Activated T-cell treated with anti-CD3 and anti-CD28 coated beads, Interleukin-2, amount 50 U/mL, for 72 hours (primary cell): ENCODE measurements at regions not wholly inside any gene's neighbourhood (a gene's known extent, or its start where the extent isn't known, plus 50 kb on each side); places are given as distances from the start of the nearest gene placed in this dataset.

Source experiments
- ATAC-seq, 2 donors: fragments of 150-1000 bp; cut with Tn5 transposase; replicated peaks in 1 of 2; 2 replicates each; pipeline ENCODE4 v1.10.0; 2021; ENCODE audit warnings: moderate library complexity in 2 of 2, mild to moderate bottlenecking in 1 of 2
- DNase-seq, 2 donors: peaks; one replicate each; pipeline ENCODE4 v3.0.0; 2021 to 2022; ENCODE audit warnings: mixed read lengths in 1 of 2
- H3K27ac Mint-ChIP-seq: one replicate; pipeline ENCODE4 v1.8.0; 2022; ENCODE audit warnings: mild to moderate bottlenecking, moderate library complexity, mixed read lengths
- H3K27me3 Mint-ChIP-seq: one replicate; pipeline ENCODE4 v1.8.0; 2022; ENCODE audit warnings: low read depth, mixed read lengths
- H3K36me3 Mint-ChIP-seq, 2 donors: one replicate each; pipeline ENCODE4 v1.8.0; 2022; ENCODE audit warnings: mixed read lengths in 2 of 2, mild to moderate bottlenecking in 1 of 2; ENCODE audit not compliant: insufficient read depth in 2 of 2
- H3K4me1 Mint-ChIP-seq: one replicate; pipeline ENCODE4 v1.8.0; 2022; ENCODE audit warnings: low read depth, mixed read lengths
- H3K4me3 Mint-ChIP-seq, 2 donors: one replicate each; pipeline ENCODE4 v1.8.0; 2022; ENCODE audit warnings: mild to moderate bottlenecking in 2 of 2, mixed read lengths in 2 of 2, moderate library complexity in 2 of 2
- H3K9me3 Mint-ChIP-seq, 2 donors: one replicate each; pipeline ENCODE4 v1.8.0; 2022; ENCODE audit warnings: mixed read lengths in 2 of 2

DNA sequence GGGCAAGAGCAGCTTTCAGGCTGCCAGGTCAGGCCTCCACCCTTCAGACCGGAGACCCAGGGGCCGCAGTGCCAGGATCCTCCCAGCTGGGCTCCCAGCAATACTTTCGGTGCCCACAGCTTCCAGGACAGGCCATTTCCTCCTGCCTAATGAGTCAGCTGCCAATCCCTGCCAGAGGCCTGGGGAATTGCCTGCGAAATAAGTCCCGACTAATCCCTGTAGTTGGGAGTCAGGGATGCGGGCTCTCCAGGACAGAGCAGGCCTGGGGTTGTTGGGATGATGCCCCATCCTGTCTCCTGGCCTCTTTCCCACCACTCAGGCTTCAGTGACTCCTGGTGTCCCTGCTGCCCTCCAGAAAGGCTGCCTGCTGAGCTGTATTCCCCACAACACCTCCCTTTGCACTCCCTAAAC lies 143.5 kb upstream of the UNC5B start:
- Mint-ChIP-seq H3K4me1 (no peaks in the 10 kb centered on the region), H3K27me3 (peaks cover 10% of the 10 kb centered on the region), H3K4me3 (no peak overlapping the region), H3K27ac (no peak overlapping the region), H3K36me3 (no peaks in the 10 kb centered on the region), H3K9me3 (no peaks in the 10 kb centered on the region)
- ATAC-seq (no peak), DNase-seq (no peak)

DNA sequence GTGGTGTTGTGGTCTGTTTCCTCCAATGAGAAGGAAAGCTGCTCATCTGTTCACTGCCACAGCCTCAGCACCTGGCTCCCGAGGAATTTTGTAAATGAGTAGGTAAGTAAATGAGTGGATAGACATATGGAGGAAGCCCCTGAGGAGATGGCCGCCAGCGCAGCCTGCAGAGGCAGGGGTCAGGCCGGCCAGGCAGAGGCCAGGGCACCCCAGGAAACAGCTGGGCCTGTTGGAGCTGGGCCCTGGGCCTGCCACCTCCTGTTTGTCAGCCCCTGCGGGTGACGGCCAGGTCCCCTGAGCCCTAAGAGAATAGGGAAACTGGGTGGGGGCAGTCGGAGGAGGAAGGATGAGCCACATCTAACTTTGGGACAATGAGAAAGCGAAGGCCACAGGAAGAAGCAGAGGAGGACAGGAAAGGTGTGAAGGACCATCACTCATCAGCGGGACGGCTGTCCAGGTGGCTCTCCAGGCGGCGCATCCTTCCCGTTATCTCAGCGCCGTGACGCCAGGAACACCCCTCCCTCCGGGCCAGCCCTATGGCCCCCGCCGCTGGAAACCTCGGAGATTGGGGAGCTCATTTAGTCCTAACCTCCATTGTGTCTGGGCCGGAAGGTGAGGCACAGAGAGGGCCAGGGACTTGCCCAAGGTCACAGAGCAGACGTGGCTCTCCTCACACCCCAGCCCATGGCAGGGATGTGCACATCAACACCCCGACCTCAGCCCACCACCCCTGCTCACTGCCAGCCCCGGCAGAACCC lies 142.3 kb upstream of the UNC5B start:
- Mint-ChIP-seq H3K4me3 (no peak overlapping the region), H3K36me3 (no peaks in the 10 kb centered on the region), H3K9me3 (no peaks in the 10 kb centered on the region), H3K4me1 (no peaks in the 10 kb centered on the region), H3K27ac (no peak overlapping the region), H3K27me3 (peaks cover 10% of the 10 kb centered on the region)
- DNase-seq (no peak), ATAC-seq (no peak)

GRCh38 chr10:71070741-71071140 lies 141.6 kb upstream of the UNC5B start:
- DNase-seq: no peak
- no peaks in the 10 kb centered on the region for H3K36me3 Mint-ChIP-seq
- H3K4me3 Mint-ChIP-seq: no peak overlapping the region
- H3K27me3 Mint-ChIP-seq: peaks cover 10% of the 10 kb centered on the region
- no peak for ATAC-seq
- no peaks in the 10 kb centered on the region for H3K4me1 Mint-ChIP-seq
- H3K27ac Mint-ChIP-seq: no peak overlapping the region
- H3K9me3 Mint-ChIP-seq: no peaks in the 10 kb centered on the region

DNA sequence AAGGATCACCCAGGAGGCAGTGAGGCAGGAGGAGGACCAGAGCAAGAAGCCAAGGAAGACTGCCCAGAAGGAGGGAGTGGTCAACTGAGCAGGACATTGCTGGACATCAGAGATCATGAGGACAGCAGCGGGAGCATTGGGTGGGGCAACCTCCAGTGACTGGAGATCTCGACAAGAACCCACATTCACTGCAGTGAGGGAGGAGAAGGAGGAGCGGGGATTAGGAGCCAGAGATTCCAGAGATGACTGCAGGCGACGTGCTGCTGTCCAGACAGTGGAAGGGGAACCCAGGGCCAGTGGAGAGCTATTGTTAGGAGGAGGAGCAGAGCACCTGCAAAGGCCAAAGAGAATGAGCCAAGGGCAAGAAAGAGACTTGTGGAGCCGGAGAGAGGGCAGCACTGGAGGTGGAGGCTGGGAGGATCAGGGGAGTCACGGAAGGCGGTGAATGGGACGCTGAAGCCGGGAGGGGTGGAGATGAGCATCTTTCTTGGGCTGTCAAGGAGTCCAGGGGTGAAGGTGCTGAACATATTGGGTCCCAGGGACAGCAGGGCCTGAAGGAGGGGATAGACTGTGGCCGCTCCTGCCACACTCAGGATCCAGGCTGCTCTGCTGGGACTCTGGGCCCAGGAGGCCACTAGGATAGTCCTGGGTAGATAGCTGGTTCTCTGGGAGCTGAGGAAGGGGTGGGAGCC lies 140.1 kb upstream of the UNC5B start:
- Mint-ChIP-seq H3K4me1 (no peaks in the 10 kb centered on the region), H3K27ac (no peak overlapping the region), H3K4me3 (no peak overlapping the region), H3K36me3 (no peaks in the 10 kb centered on the region), H3K27me3 (peaks cover 10% of the 10 kb centered on the region), H3K9me3 (no peaks in the 10 kb centered on the region)
- no peak for ATAC-seq
- DNase-seq: no peak

DNA sequence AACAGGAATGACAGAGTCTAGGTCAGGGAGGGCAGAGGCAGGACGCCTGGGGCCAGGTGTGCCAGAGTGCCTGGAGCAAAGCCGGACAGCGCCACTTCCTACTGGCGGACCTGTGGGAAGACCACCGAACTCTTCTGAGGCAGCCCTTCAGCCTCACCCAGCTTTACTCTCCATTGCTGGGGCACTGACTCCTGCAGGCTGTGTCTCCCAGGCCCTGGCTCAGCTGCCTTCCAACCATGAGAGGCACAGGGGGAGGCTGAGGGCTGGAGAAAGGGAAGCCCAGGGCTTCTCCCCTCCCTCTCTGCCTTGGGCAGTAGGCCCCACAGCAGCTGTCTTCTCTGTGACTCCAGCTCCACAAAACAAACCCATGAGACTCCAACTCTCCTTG lies 139.6 kb upstream of the UNC5B start:
- Mint-ChIP-seq H3K4me1 (no peaks in the 10 kb centered on the region), H3K27me3 (peaks cover 10% of the 10 kb centered on the region), H3K27ac (no peak overlapping the region), H3K9me3 (no peaks in the 10 kb centered on the region), H3K4me3 (no peak overlapping the region), H3K36me3 (no peaks in the 10 kb centered on the region)
- ATAC-seq (no peak), DNase-seq (no peak)

- DNase-seq: no peak
- Mint-ChIP-seq H3K9me3 (no peaks in the 10 kb centered on the region), H3K27me3 (peaks cover 10% of the 10 kb centered on the region), H3K27ac (no peak overlapping the region), H3K36me3 (no peaks in the 10 kb centered on the region), H3K4me1 (no peaks in the 10 kb centered on the region), H3K4me3 (no peak overlapping the region)
- ATAC-seq: no peak
These were observed 138.8 kb upstream of the UNC5B start for GRCh38 chr10:71073451-71074175.

- Mint-ChIP-seq H3K27ac (no peak overlapping the region), H3K9me3 (no peaks in the 10 kb centered on the region)
These were observed 138.1 kb upstream of the UNC5B start for GRCh38 chr10:71074176-71074755.

GRCh38 chr10:71075086-71075758 lies 137.1 kb upstream of the UNC5B start:
- H3K4me1 Mint-ChIP-seq: no peaks in the 10 kb centered on the region
- no peak for ATAC-seq
- H3K9me3 Mint-ChIP-seq: no peaks in the 10 kb centered on the region
- no peak overlapping the region for H3K27ac Mint-ChIP-seq
- H3K27me3 Mint-ChIP-seq: peaks cover 10% of the 10 kb centered on the region
- H3K36me3 Mint-ChIP-seq: no peaks in the 10 kb centered on the region
- H3K4me3 Mint-ChIP-seq: no peak overlapping the region
- DNase-seq: no peak

More at GRCh38 chr10:71074176-71074755, 138.1 kb upstream of the UNC5B start:
- peaks cover 10% of the 10 kb centered on the region for H3K27me3 Mint-ChIP-seq
- H3K4me1 Mint-ChIP-seq: no peaks in the 10 kb centered on the region
- DNase-seq (no peak), ATAC-seq (no peak)
- no peak overlapping the region for H3K4me3 Mint-ChIP-seq
- H3K36me3 Mint-ChIP-seq: no peaks in the 10 kb centered on the region

DNA sequence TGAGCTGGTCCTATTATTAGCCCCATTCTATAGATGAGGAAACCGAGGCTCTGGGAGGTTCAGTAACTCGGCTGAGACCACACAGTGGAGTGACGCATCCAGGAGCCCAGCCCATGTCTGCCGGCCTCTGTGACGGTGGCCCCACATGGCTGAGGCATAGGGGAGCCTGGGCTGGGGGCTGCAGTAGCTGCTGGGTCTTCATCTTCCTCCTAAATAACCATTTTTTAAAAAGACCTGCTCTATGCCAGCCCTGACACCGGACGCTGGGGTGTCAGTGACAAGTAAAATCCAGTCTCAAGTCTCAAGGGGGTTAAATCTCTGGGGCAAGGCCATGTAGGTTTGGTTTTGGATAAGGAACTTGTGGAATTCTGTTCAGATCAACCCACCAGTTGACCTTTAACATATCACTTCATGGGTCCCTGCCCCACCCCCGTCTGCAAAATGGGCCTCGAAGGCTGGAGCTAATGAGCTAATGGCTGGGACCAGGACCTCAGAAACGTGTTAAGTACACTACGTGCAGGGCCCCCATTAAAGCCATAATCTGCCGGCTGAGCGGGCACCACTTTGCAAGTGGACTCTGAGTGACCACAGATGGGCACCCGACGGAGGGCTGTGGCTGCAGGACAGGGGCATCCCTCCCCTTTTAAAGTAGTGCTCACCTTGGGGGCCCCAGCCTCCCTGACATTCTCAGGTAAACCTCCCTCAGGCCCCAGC lies 136.5 kb upstream of the UNC5B start:
- peaks cover 10% of the 10 kb centered on the region for H3K27me3 Mint-ChIP-seq
- H3K4me3 Mint-ChIP-seq: no peak overlapping the region
- ATAC-seq (no peak), DNase-seq (no peak)
- no peaks in the 10 kb centered on the region for H3K4me1 Mint-ChIP-seq
- no peak overlapping the region for H3K27ac Mint-ChIP-seq
- no peaks in the 10 kb centered on the region for H3K36me3 Mint-ChIP-seq
- H3K9me3 Mint-ChIP-seq: no peaks in the 10 kb centered on the region

DNA sequence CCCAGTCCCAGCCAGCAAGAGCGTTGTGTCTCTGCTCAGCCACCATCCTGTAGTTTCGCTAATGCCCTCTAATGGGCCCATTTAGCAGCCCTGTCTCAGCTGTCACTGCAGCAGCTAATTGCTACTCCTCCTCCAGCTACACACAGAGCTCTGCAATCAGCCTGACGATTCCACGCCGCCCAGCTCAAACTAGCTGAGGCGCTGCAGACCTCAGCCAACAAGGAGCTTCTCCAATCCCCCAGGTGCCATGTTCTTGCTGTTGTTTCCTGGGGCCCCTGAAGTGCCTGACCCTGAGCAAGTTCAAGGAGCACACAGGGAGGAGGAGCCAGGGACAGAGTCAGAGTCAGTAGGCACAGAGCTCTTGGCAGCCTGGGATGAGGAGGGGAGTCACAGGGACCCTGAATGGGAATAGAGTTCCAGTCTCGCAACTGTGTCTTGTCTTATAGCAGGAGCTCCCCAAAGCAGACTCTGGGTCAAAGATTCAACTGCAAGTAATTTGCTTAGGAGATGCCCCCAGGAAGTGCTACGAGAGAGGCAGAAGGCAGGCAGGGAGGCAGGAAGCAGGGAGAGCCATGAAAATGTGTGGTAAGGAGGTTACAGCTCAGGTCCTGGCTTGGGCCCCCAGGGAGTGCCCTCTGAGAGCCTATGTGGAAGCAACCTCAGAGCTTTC lies 135.8 kb upstream of the UNC5B start:
- no peaks in the 10 kb centered on the region for H3K4me1 Mint-ChIP-seq
- H3K27me3 Mint-ChIP-seq: peaks cover 4% of the 10 kb centered on the region
- H3K36me3 Mint-ChIP-seq: no peaks in the 10 kb centered on the region
- no peak overlapping the region for H3K27ac Mint-ChIP-seq
- H3K4me3 Mint-ChIP-seq: no peak overlapping the region
- ATAC-seq: no peak
- no peak for DNase-seq
- no peaks in the 10 kb centered on the region for H3K9me3 Mint-ChIP-seq

GRCh38 chr10:71077143-71077581 lies 135.2 kb upstream of the UNC5B start:
- Mint-ChIP-seq H3K9me3 (no peaks in the 10 kb centered on the region), H3K4me1 (no peaks in the 10 kb centered on the region), H3K4me3 (no peak overlapping the region), H3K27ac (no peak overlapping the region), H3K36me3 (no peaks in the 10 kb centered on the region), H3K27me3 (no peaks in the 10 kb centered on the region)
- no peak for ATAC-seq
- no peak for DNase-seq
